Hindlimb muscle (tissue), 1 donor: ENCODE measurements at regions not wholly inside any gene's neighbourhood (a gene's known extent, or its start where the extent isn't known, plus 50 kb on each side); places are given as distances from the start of the nearest gene placed in this dataset.

Experiments used
- DNase-seq: peaks from one replicate; pipeline ENCODE4 v3.0.0-alpha.2; 2013

GRCh38 chr5:175388531-175388930 lies 55.5 kb downstream of the DRD1 start:
- DNase-seq = no peak

DNA sequence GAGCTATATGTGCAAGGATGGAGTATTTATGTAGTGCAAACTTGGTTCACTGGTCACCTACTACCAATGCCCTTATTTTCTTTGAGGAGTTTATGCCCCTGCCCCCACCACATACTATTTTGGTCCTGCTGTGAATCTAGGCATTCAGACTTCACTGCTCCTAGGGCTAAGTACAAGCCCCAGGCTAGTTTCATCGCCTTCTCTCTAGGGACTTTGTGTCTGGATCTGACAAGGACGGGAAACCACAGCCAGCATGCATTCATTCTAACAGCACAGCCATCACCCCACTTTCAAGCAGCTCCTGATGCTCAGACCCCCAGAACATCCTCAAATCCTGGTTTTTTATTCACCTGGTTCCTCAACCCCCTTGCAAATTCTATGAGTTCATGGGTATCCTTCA lies 56.8 kb downstream of the DRD1 start:
- DNase-seq = no peak

DNA sequence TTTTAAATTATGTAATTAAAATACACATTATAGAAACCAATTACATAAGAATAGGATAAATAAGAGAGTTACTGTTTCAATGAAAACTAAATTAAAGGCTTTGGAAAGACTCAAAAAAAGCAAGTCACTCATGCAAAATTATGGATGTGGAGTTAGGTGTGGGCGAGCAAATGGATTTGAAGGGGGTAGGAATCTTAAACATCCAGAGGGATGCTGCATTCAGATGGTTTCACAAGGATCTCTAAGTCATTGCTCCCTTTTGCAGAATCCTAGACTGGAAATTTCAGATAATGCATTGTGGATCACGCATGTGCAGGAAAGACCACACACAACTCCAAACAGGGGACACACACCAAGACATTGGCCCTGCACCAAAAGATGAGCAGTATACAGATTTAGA lies 57.5 kb downstream of the DRD1 start:
- DNase-seq = no peak

DNA sequence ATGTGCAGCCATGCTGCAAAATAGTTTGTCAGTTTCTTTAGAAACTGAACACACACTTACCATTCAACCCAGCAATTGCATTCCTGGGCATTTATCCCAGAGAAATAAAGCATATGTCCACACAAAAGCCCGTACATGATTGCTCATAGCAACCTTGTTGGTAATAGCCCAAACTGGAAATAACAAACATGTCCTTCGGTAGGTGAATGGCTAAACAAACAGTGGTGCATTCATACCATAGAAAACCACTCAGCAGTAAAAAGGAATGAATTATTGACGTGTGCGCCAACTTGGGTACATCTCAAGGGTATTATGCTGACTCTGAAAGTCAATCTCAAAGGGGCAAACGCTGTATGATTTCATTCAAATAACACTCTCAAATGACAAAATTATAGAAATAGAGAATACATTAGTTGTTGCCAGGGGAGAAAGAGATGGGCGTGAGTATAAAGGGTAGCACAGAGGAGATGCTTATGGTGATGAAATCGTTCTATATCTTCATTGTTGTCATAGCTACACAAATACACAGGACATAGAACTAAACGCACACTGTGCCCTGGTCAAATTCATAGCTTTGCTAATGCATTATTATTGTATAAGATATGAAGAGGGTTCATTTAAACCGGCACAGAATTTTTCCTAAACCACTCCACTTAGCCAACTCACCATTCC lies 58.2 kb downstream of the DRD1 start:
- no peak for DNase-seq

GRCh38 chr5:175384724-175385552 lies 59.0 kb downstream of the DRD1 start:
- no peak for DNase-seq

GRCh38 chr5:175383350-175383749 lies 60.6 kb downstream of the DRD1 start:
- DNase-seq = no peak

DNA sequence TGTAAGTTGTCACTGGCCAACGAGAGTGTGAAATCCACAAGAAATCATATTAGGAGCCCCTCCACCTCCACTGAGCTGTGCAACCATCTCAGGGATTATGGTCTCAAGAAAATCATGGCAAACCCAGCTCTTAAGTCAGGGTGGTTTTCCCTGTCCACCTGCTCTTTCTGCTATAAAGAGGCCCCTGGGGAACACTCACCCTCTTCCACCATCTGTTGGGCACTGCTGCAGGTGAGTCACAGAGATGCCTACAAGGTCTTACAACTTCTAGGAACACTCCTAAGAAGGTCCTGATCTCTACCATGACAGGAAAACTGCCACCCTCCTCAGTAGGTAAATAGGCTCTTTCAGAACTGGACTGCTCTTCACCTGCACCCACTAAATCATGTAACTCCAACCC lies 61.8 kb downstream of the DRD1 start:
- no peak for DNase-seq

DNA sequence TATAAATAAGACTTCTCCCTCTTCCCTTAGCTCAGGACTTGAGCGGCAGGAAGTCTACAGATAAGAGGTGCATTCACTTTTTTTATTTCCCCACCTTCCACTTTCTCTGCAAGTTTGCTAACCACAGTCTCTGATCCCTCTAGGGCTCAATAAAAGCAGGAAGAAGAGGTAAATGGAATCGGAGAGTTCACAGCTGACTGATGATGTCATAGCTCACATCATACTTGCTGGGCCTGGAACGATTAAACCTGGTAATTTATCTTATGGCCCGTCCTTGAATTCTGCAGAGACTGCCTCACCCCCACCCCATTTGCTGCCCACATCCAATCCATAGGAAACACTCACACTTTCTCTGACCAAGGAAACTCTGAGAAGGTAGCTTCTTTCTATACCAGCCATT lies 62.9 kb downstream of the DRD1 start:
- no peak for DNase-seq

- no peak for DNase-seq
Measured at GRCh38 chr5:175380701-175381100, 63.3 kb downstream of the DRD1 start.

GRCh38 chr5:175379867-175380266 lies 64.1 kb downstream of the DRD1 start:
- DNase-seq = no peak

DNA sequence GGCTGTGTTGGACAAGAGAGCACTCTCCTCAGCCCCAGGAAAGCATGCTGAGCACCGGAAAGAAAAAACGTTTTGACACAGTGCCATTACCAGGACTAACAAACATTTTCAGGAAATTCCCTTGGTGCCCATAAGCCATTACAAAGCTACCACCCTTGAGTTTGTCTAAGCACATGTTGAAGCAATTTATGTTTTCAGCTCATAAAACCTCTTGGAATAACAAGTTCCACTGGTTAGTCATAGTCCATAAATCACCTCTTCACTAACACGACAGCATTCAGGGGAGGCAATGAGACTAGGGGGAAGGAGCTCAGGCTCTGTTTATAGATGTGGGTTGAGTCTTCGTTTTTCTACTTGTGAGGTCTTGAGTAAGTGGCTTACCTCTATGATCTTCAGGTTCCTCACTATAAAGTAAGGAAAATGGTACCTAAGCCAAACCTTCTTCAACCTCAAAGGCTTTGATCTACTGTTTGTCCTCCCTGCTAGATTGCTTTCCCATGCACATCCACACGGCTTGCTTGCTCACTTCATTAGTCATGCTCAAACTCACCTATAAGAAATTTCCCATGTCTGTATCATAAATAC lies 65.4 kb downstream of the DRD1 start:
- no peak for DNase-seq

GRCh38 chr5:175377816-175378215 lies 66.2 kb downstream of the DRD1 start:
- no peak for DNase-seq

DNA sequence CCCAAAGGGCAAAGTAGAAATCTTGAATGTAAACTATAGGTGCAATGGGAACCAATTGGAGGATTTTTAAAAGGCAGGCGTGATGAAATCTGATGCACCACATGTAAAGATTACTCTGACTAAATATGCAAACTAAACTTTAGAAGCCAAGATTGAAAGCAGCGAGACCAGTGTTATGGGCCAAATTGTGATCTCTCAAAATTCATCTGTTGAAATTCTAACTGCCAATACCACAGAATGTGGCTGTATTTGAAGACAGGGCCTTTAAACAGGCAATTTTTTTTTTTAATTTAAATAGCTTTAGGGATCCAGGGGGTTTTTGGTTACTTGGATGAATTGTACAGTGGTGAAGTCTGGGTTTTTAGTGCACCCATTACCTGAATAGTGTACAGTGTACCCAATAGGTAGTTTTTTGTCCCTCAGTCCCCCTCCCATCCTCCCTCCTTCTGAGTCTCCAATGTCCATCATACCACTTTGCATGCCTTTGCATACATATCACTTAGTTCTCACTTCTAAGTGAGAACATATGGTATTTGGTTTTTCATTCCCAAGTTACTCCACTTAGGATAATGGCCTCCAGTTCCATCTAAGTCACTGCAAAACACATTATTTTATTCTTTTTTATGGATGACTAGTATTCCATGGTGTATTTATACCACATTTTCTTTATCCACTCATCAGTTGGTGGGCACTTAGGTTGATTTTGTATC lies 69.7 kb downstream of the DRD1 start:
- DNase-seq = no peak

- no peak for DNase-seq
Measured at GRCh38 chr5:175365866-175366265, 78.1 kb downstream of the DRD1 start.

DNA sequence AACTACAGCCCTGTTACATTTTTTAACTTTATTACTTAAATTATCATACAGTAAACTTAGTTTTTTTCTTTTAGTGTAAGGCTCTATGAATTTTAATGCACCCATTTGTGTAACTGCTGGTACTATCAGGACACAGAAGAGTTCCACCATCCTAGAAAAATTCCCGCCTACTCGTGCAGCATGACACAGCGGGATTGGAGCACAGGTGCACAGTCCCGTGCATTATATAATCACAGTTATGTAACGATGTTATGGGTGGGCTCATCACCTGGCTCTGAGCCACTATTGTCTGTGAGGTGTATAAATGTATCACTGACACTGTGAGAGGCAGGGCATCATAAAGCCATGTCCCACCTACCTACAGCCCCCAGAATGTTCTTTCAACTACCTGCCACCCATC lies 80.7 kb downstream of the DRD1 start:
- DNase-seq = no peak

GRCh38 chr5:175357995-175358394 lies 86.0 kb downstream of the DRD1 start:
- DNase-seq = no peak

GRCh38 chr5:175356428-175356827 lies 87.6 kb downstream of the DRD1 start:
- no peak for DNase-seq

- no peak for DNase-seq
Measured at GRCh38 chr5:175354964-175355363, 89.0 kb downstream of the DRD1 start.

- DNase-seq = no peak
Measured at GRCh38 chr5:175353926-175354325, 90.1 kb downstream of the DRD1 start.

GRCh38 chr5:175351897-175352590 lies 91.9 kb downstream of the DRD1 start:
- no peak for DNase-seq

GRCh38 chr5:175351126-175351525 lies 92.9 kb downstream of the DRD1 start:
- peak; percentile 1 for DNase-seq

DNA sequence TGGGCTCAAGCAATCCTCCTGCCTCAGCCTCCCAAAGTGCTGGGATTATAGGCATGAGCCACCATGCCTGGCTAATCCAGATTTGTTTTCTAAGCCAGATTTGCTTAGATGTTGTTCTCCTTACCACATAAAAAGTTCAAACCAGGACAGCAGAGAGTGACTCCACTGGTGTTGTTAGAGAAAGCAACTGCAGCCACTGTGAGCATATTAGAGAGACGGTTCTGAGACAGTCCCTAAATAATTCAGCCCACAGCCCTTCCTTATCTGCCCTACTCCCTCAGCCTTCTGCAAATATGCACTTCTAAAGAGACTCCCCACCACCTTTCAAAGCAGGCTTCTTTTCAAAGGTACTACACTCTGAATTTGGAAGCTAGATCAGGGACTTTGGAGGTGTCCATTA lies 96.1 kb downstream of the DRD1 start:
- DNase-seq = no peak

GRCh38 chr5:175347027-175347426 lies 97.0 kb downstream of the DRD1 start:
- DNase-seq = no peak
